ENCODE measurements at regions not wholly inside any gene's neighbourhood (a gene's known extent, or its start where the extent isn't known, plus 50 kb on each side); places are given as distances from the start of the nearest gene placed in this dataset.
"Not testable (repeated sequence)": the region's sequence is repeated elsewhere in the genome, so short reads cannot be mapped to it uniquely, and the experiment has no call there.

GRCh38 chr1:146522812-146523211 is 294.0 kb upstream of the NOTCH2NLA start:
- not testable (repeated sequence) for H3K4me3 Mint-ChIP-seq, DNase-seq, ATAC-seq

GRCh38 chr1:146522345-146522744 is 293.5 kb upstream of the NOTCH2NLA start:
- H3K36me3 Mint-ChIP-seq (ENCODE audit: low read depth), result not testable (repeated sequence)

More at GRCh38 chr1:146522812-146523211, 294.0 kb upstream of the NOTCH2NLA start:
- H3K36me3 Mint-ChIP-seq (ENCODE audit: low read depth); H3K9me3 Mint-ChIP-seq; H3K27me3 Mint-ChIP-seq; H3K4me1 Mint-ChIP-seq; H3K27ac Mint-ChIP-seq: not testable (repeated sequence)

DNA sequence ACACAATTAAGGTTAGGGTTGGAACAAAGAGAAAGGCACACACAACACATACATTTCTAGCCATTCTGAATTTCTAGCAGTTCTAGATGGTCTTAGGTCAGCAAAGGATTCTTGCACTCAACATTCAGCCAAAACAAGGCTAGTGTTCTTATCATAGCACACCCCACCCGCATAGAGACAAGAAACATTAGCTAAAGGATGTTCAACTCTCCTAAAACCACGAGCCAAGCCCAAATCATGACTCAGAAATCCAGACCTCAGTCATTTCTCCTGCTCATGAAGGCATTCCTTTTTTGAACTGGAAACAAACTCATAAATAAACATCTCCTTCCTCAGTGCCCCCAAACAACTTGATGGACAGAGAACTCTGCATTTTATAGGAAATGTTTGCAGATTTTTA is 293.0 kb upstream of the NOTCH2NLA start:
- not testable (repeated sequence) for ATAC-seq; H3K4me3 Mint-ChIP-seq; H3K4me1 Mint-ChIP-seq; H3K36me3 Mint-ChIP-seq (ENCODE audit: low read depth); DNase-seq; H3K9me3 Mint-ChIP-seq; H3K27me3 Mint-ChIP-seq; H3K27ac Mint-ChIP-seq

More at GRCh38 chr1:146522345-146522744, 293.5 kb upstream of the NOTCH2NLA start:
- not testable (repeated sequence) for DNase-seq, H3K9me3 Mint-ChIP-seq, H3K27me3 Mint-ChIP-seq, H3K4me3 Mint-ChIP-seq, ATAC-seq, H3K4me1 Mint-ChIP-seq, H3K27ac Mint-ChIP-seq

GRCh38 chr1:146513754-146514153 is 284.9 kb upstream of the NOTCH2NLA start:
- H3K27ac Mint-ChIP-seq, H3K4me3 Mint-ChIP-seq: not testable (repeated sequence)

DNA sequence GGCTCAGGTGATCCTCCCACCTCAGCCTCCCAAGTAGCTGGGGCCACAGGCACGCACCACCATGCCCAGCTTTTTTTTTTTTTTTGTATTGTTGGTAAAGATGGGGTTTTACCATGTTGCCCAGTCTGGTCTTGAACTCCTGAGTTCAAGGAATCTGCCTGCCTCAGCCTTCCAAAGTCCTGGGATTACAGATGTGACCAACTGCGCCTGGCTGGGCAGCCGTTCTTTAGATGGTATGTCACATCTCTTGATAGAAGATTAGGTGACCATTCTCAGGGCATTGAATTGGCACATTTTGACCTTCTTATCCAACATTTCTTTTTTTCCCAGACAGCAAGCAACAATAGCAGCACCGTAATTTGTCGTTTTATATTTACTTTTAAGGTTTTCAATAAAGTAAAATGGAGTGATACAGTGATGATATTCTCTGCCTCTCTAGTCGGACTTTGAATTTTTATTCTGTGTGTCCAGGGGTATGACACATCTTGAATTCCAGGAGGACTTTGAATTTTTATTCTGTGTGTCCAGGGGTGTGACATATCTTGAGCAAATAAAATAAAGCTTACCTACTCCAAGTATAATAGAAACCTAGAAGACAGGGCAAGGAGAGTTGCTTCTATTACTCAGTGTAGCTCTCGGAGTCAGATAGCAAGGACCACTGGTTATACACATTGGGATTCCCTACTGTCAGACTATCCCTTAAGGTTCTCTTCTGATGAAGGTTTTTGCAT is 282.4 kb upstream of the NOTCH2NLA start:
- not testable (repeated sequence) for H3K27me3 Mint-ChIP-seq; H3K9me3 Mint-ChIP-seq; ATAC-seq; H3K27ac Mint-ChIP-seq; H3K36me3 Mint-ChIP-seq (ENCODE audit: low read depth); H3K4me1 Mint-ChIP-seq; DNase-seq; H3K4me3 Mint-ChIP-seq

More at GRCh38 chr1:146513754-146514153, 284.9 kb upstream of the NOTCH2NLA start:
- H3K9me3 Mint-ChIP-seq; H3K36me3 Mint-ChIP-seq (ENCODE audit: low read depth); DNase-seq; H3K4me1 Mint-ChIP-seq; ATAC-seq; H3K27me3 Mint-ChIP-seq: not testable (repeated sequence)

DNA sequence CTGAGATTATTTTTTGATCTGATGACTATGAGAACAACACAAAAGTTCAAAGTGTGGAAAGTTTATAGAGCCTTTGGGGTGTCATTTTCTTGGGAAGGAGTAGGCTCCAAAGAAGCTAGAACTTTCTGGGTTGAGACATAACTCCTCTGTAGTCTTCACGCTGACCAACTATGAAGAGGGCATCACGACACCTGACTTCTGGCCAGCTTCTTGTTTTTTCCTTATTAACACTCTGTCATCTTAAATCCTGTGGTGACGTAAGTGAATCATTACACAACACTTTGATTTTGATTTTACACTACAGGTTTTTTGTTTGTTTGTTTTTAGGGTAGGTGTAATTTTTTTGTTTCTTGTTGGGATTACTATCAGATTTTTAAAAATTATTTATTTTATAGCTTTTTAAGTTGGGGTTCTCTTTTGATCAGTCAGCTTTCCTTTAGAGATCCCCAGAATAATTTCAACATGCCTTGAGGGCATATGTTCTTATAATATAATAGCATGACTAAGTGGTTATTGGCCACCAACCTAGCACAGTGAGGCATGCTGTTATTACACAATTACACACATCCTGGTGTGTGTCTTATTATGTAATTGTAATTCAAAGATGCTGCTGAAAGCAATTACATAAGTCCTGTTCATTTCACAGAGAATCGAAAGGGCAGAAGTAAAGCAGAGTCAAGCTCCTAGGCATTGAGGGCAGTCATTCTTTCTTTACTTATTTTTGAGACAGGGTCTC is 281.6 kb upstream of the NOTCH2NLA start:
- H3K36me3 Mint-ChIP-seq (ENCODE audit: low read depth); H3K27ac Mint-ChIP-seq; H3K4me1 Mint-ChIP-seq; H3K27me3 Mint-ChIP-seq; DNase-seq; H3K9me3 Mint-ChIP-seq; ATAC-seq; H3K4me3 Mint-ChIP-seq: not testable (repeated sequence)

GRCh38 chr1:146504121-146504520 is 275.3 kb upstream of the NOTCH2NLA start:
- H3K4me3 Mint-ChIP-seq; H3K27ac Mint-ChIP-seq; DNase-seq; H3K36me3 Mint-ChIP-seq (ENCODE audit: low read depth); H3K27me3 Mint-ChIP-seq; ATAC-seq; H3K9me3 Mint-ChIP-seq; H3K4me1 Mint-ChIP-seq: not testable (repeated sequence)

DNA sequence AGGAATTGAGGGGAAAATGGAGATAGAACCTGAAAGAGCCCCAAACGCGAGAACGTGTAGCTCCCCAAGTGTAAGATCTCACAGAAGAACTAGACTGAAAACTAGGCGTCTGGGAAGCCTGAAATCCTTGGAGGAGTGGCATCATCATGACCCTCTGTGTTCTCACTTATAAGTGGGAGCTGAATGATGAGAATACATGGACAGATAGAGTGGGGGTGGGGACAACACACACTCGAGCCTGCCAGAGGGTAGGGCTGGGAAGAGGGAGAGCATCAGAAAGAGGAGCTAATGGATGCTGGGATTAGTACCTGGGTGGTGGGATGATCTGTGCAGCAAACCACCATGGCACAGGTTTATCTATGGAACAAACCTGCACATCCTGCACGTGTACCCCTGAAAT is 258.7 kb upstream of the NOTCH2NLA start:
- not testable (repeated sequence) for DNase-seq, H3K27me3 Mint-ChIP-seq

DNA sequence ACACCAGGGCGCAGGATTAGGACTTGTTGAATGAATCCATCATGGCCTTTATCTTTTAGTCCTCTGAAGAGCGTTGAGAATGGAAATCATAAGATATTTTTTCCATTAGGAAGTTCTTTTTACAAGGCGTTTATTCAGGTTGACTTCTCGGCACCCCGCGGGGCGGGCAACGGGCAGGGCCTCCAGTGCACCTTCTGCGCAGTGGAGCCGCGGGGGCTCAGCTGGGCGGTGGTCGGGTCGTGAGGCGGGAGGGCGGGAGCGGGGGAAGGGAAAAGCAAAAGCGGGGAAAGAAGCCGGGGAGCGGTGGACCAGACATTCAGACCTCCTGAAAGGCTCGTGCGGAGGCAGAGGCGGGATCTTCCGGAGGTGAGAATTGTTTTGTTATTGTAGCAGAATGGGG is 258.3 kb upstream of the NOTCH2NLA start:
- not testable (repeated sequence) for H3K4me1 Mint-ChIP-seq; DNase-seq; H3K27me3 Mint-ChIP-seq; H3K9me3 Mint-ChIP-seq; H3K4me3 Mint-ChIP-seq; H3K27ac Mint-ChIP-seq; ATAC-seq; H3K36me3 Mint-ChIP-seq (ENCODE audit: low read depth)

More for the DNA sequence above, 258.7 kb upstream of the NOTCH2NLA start:
- ATAC-seq; H3K27ac Mint-ChIP-seq; H3K4me1 Mint-ChIP-seq; H3K4me3 Mint-ChIP-seq; H3K36me3 Mint-ChIP-seq (ENCODE audit: low read depth); H3K9me3 Mint-ChIP-seq: not testable (repeated sequence)

- H3K4me3 Mint-ChIP-seq; H3K27ac Mint-ChIP-seq; H3K4me1 Mint-ChIP-seq; H3K9me3 Mint-ChIP-seq; H3K36me3 Mint-ChIP-seq (ENCODE audit: low read depth); DNase-seq; H3K27me3 Mint-ChIP-seq; ATAC-seq: not testable (repeated sequence)
Measured at GRCh38 chr1:146486300-146487014, 257.6 kb upstream of the NOTCH2NLA start.

DNA sequence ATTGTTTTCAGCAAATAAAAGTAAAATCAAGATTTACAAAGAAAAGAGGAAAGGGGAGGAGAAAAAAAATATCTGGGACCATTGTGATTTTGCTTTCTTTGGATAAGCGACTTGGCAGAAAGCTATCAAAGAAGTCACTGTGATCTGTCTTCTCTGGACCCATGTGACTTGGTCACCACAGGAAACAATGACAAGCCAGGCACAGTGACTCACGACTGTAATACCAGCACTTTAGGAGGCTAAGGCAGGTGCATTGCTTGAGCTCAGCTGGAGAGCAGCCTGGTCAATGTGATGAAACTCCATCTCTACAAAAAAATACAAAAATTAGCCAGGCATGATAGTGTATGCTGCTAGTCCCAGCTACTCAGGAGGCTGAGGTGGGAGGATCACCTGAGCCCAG is 255.4 kb upstream of the NOTCH2NLA start:
- H3K27ac Mint-ChIP-seq; H3K4me3 Mint-ChIP-seq; H3K36me3 Mint-ChIP-seq (ENCODE audit: low read depth); DNase-seq; H3K4me1 Mint-ChIP-seq; H3K27me3 Mint-ChIP-seq; H3K9me3 Mint-ChIP-seq: not testable (repeated sequence)
- ATAC-seq, result peak; percentile 99

DNA sequence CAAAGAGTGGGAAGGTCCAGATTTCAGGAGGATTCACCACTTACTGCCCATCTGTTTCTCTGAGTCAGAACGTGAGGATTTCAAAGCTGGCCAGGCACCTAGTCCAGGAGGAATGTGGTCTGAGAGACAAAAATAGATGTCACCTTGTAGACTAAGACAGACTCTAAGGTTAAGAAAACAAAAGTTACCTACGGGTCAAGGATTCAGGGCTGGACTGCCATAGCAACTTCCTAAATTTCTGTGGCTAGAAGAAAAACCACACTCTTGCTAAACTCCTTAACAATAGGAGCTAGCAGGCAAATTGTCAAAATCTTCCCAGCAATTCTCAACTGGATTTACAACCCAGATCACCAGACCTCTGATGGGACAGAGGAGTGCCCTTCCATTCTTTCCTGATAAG is 250.4 kb upstream of the NOTCH2NLA start:
- not testable (repeated sequence) for H3K4me1 Mint-ChIP-seq; H3K27me3 Mint-ChIP-seq; H3K36me3 Mint-ChIP-seq (ENCODE audit: low read depth); H3K9me3 Mint-ChIP-seq; H3K4me3 Mint-ChIP-seq; H3K27ac Mint-ChIP-seq; ATAC-seq; DNase-seq

DNA sequence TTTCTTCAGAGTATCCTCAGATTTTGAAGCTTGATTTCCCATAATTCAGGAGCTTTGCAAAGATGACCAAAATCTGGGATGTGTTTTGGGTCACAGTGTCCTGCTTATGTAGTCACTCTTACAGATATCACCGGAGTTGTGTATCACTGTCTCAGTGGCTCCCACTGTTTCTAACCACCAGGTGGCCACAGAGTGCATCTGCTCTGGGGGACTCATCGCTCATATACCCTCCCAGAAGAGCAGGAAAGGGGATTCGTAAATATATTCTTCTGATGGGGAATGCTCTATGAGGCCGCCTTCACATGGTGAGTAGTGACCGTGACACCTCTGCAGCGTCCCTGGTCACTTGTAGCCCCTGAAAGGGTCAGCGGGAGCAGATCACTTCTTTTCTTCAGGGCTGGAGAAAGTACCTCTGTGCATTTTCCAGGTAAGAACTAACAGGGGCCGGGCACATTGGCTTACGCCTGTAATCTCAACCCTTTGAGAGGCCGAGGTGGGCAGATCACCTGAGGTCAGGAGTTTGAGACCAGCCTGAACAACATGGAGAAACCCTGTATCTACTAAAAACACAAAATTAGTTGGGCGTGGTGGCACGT is 249.4 kb upstream of the NOTCH2NLA start:
- H3K9me3 Mint-ChIP-seq; DNase-seq; H3K36me3 Mint-ChIP-seq (ENCODE audit: low read depth); H3K4me3 Mint-ChIP-seq; H3K4me1 Mint-ChIP-seq; H3K27ac Mint-ChIP-seq; H3K27me3 Mint-ChIP-seq: not testable (repeated sequence)
- ATAC-seq, result peak; percentile 52

DNA sequence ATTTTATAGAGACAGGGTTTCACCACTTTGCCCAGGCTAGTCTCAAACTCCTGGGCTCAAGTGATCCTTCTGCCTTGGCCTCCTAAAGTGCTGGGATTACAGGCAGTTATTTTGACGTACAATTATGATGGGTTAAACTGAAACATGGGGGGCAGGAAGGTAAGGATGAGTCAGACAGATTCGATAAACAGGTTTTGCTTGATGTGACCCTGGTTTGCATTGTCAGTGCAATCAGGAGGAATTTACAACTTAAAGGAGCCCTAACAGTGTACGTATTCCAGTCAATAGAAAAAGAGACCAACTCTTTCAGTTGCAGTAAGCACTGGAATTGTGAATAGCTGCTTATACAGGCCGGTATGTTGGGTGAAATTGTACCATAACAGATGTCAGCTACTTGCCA is 246.3 kb upstream of the NOTCH2NLA start:
- H3K9me3 Mint-ChIP-seq; H3K27ac Mint-ChIP-seq; DNase-seq; ATAC-seq; H3K4me3 Mint-ChIP-seq; H3K36me3 Mint-ChIP-seq (ENCODE audit: low read depth); H3K27me3 Mint-ChIP-seq; H3K4me1 Mint-ChIP-seq: not testable (repeated sequence)

Measured in activated naive CD8-positive, alpha-beta T cell treated with anti-CD3 and anti-CD28 coated beads, Interleukin-2, amount 50 U/mL, for 24 hours (primary cell).